Uterus (tissue), 2 donors: ENCODE measurements at regions not wholly inside any gene's neighbourhood (a gene's known extent, or its start where the extent isn't known, plus 50 kb on each side); places are given as distances from the start of the nearest gene placed in this dataset.

Experiments
- CTCF ChIP-seq, 4 experiments: fragments of 200-600 bp in 2 of 4; fragments of 450-650 bp in 2 of 4; sonication (generic) in 2 of 4; IDR thresholded peaks; one replicate each; pipeline ENCODE4 v1.5.1; 2016 to 2019; ENCODE audit warnings: antibody characterized with exemption in 4 of 4, mild to moderate bottlenecking in 2 of 4, moderate library complexity in 1 of 4
- POLR2A ChIP-seq, 2 donors: fragments of 450-650 bp; IDR thresholded peaks; one replicate each; pipeline ENCODE4 v1.6.1; 2016; ENCODE audit warnings: antibody characterized with exemption in 2 of 2, mild to moderate bottlenecking in 1 of 2, moderate library complexity in 1 of 2

- TF ChIP-seq CTCF (IDR thresholded peaks at IDR 0.05): no peak
- TF ChIP-seq POLR2A (IDR thresholded peaks at IDR 0.05): no peak
Measured at GRCh38 chr3:61409638-61410037, 151.7 kb upstream of the PTPRG start.
